HUES64 (cell line): ENCODE measurements at regions not wholly inside any gene's neighbourhood (a gene's known extent, or its start where the extent isn't known, plus 50 kb on each side); places are given as distances from the start of the nearest gene placed in this dataset.

Source experiments
- H3K27ac ChIP-seq: 2 replicates; pipeline ENCODE4 v1.7.0; 2013; ENCODE audit warnings: low read depth, low read length, inconsistent platforms
- H3K27me3 ChIP-seq: 2 replicates; pipeline ENCODE4 v1.6.1; 2013; ENCODE audit warnings: mild to moderate bottlenecking, low read length; ENCODE audit not compliant: insufficient read depth
- H3K36me3 ChIP-seq: 2 replicates; pipeline ENCODE4 v1.6.1; 2013; ENCODE audit warnings: mild to moderate bottlenecking, low read length; ENCODE audit not compliant: insufficient read depth
- H3K4me1 ChIP-seq: 2 replicates; pipeline ENCODE4 v1.6.1; 2013; ENCODE audit warnings: mild to moderate bottlenecking, low read length, moderate library complexity; ENCODE audit not compliant: insufficient read depth
- H3K4me3 ChIP-seq: 2 replicates; pipeline ENCODE4 v1.5.1; 2013; ENCODE audit warnings: mild to moderate bottlenecking, low read length, moderate library complexity
- H3K9ac ChIP-seq: 2 replicates; pipeline ENCODE4 v1.6.1; 2013; ENCODE audit warnings: mild to moderate bottlenecking, low read depth, low read length
- H3K9me3 ChIP-seq: 2 replicates; pipeline ENCODE4 v1.6.1; 2013; ENCODE audit warnings: low read depth, low read length; ENCODE audit not compliant: insufficient read depth
- WGBS: fragments of 150-250, 120-280 bp; methylation state at CpG from one replicate; pipeline ENCODE4 v1.1.7; 2013; ENCODE audit warnings: missing lambda C conversion rate; 5-methylcytosine and 5-hydroxymethylcytosine counted together

DNA sequence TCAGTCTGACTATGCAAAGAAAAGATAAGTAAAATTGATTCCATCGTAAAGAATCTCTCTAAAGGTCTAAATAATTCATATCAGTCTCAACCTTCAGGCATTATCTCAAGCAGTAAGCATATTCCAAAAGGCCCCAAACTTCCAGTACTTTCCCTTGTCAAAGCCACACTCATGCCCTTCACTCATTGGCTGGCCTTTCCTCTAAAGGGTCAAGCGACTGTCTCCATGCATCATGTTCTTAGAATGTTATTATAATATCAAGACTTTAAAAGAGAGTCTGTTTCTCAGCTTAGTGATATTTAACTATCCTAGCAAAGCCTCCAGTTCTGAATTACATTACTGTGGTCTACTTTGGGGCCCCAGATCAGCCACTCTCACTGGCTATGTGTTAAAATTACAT lies 271.3 kb downstream of the MREG start:
- Histone ChIP-seq H3K9ac (no peak overlapping the region), H3K4me3 (no peak overlapping the region), H3K4me1 (peaks cover 9% of the 10 kb centered on the region), H3K27ac (no peak overlapping the region), H3K27me3 (no peaks in the 10 kb centered on the region), H3K9me3 (no peaks in the 10 kb centered on the region), H3K36me3 (no peaks in the 10 kb centered on the region)
- 92% methylated on average over 1 of the region's 2 CpGs for WGBS

DNA sequence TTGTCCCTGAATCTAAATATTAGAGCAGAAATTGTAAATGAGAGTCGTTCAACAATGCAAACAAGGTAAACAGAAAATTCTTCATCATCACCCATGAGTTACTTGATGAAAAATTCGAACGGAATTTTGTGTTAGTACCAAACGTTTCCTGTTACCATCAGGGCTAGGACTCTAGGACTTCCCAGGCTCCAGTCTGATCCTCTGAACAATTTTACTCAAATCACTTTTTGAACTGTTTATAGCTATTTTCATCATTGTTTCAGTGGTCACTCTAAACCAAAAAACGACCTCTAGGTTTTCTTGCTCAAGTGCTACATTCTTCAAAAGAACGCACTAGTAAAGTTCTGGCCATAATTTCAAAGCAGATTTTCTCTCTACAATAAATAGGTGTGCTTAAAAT lies 273.3 kb downstream of the MREG start:
- WGBS: 94% methylated on average over 6 of the region's 6 CpGs
- Histone ChIP-seq H3K27ac (no peak overlapping the region), H3K4me1 (peaks cover 9% of the 10 kb centered on the region), H3K36me3 (no peaks in the 10 kb centered on the region), H3K9me3 (no peaks in the 10 kb centered on the region), H3K9ac (no peak overlapping the region), H3K27me3 (no peaks in the 10 kb centered on the region), H3K4me3 (no peak overlapping the region)

DNA sequence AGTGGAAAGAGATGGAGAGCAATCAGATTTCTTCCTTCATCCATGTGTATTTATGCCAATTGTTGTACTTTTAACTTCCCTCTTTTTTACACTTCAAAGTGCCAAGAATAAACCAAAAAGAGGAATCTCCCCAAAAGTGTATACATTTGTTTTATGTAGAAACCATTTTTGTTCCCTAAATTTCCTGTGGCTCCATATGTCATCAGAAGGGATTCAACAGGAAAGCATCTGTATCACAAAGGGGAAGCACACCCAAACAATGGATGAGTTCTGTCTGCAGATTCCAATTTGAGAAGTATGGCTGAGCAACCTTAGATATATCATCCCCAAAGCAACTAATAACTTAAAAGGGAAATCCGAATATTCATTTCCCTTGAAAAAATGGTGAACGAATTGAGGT lies 275.0 kb downstream of the MREG start:
- H3K9ac ChIP-seq: no peak overlapping the region
- no peaks in the 10 kb centered on the region for H3K27me3 ChIP-seq
- H3K4me1 ChIP-seq: peaks cover 9% of the 10 kb centered on the region
- WGBS: 97% methylated on average over 2 of the region's 2 CpGs
- no peak overlapping the region for H3K4me3 ChIP-seq
- no peaks in the 10 kb centered on the region for H3K36me3 ChIP-seq
- H3K9me3 ChIP-seq: no peaks in the 10 kb centered on the region
- no peak overlapping the region for H3K27ac ChIP-seq

DNA sequence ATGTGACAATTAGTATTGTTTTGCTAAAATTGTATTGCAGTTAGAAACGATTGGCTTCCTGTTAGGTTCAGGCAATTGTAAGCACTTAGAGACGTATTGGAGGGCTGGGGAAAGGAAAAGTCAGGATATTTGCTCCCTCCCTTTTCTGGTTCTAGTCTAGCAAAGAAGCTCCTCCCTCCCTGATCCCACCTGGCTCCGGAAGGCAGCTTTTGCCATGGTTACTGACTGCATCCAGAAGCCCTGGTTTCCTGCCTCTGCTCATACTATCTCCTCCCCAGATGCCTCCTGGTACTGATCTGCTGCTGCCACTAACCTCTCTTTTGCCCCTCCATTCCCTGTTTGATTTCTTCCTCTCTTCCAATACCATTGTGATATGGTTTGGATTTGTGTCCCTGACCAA lies 275.9 kb downstream of the MREG start:
- Histone ChIP-seq H3K4me3 (no peak overlapping the region), H3K27me3 (no peaks in the 10 kb centered on the region), H3K4me1 (peaks cover 9% of the 10 kb centered on the region), H3K9ac (no peak overlapping the region), H3K36me3 (no peaks in the 10 kb centered on the region), H3K9me3 (no peaks in the 10 kb centered on the region), H3K27ac (no peak overlapping the region)
- WGBS: 43% methylated on average over 3 of the region's 3 CpGs

DNA sequence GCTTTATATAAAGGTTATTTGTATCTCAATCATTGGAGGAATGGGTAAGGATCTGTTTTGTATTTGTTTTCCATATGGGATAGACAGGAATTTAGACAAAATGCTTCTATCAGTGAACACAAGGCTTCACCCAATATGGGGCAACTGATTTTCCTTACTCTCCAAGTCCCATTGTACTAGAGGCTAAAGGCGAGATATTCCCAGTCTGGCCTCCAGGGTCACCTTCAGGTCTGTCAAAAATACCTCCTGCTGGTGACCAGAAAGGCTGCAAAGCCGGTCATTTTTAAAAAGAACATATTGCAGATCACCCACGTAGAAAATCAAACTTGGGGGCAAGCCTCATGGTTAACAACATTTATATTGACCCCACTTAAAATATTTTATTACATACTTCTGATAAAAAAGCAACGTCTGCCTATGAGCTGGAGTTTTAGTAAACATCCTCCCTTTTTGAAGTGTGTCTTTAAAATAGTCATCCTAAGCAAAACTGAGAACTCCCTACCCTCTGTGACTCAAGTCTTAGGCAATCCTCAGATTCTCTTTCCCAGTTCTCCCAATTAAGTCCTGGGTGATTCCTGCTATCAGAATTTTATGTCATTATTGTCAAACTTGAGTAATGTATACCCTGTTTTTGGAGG lies 276.6 kb downstream of the MREG start:
- H3K27ac ChIP-seq: no peak overlapping the region
- H3K4me1 ChIP-seq: peaks cover 9% of the 10 kb centered on the region
- no peaks in the 10 kb centered on the region for H3K27me3 ChIP-seq
- H3K9me3 ChIP-seq: no peaks in the 10 kb centered on the region
- H3K36me3 ChIP-seq: no peaks in the 10 kb centered on the region
- 81% methylated on average over 4 of the region's 4 CpGs for WGBS
- no peak overlapping the region for H3K9ac ChIP-seq
- no peak overlapping the region for H3K4me3 ChIP-seq

DNA sequence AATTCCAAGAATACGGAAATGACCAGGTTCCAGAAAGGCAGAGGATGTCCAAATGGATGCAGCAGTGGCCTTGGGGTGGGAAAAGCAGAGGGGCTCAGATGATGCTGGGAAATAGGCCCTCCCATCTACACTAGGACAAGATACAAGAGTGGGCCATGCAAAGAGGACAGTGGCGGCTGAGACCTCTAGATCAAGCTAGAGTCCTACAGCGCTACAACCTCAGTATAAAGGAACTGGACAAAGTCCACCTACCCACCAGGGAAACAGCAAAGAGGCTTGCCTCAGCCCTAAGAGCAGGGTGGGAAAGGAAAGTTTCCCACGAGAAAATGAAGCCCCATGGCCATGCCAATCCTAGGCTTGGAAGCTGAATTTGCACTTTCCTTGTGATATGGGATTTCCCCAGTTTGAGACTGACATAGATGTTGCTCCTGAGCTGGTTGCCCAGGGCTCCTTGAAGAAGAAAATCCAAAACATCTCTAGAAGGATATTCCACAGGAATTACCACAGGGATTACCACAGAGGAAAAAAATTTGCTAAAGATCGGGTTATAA lies 282.2 kb downstream of the MREG start:
- WGBS: 92% methylated on average over 4 of the region's 5 CpGs
- no peaks in the 10 kb centered on the region for H3K36me3 ChIP-seq
- H3K4me3 ChIP-seq: no peak overlapping the region
- no peaks in the 10 kb centered on the region for H3K4me1 ChIP-seq
- H3K9me3 ChIP-seq: no peaks in the 10 kb centered on the region
- H3K27ac ChIP-seq: no peak overlapping the region
- no peaks in the 10 kb centered on the region for H3K27me3 ChIP-seq
- H3K9ac ChIP-seq: no peak overlapping the region

DNA sequence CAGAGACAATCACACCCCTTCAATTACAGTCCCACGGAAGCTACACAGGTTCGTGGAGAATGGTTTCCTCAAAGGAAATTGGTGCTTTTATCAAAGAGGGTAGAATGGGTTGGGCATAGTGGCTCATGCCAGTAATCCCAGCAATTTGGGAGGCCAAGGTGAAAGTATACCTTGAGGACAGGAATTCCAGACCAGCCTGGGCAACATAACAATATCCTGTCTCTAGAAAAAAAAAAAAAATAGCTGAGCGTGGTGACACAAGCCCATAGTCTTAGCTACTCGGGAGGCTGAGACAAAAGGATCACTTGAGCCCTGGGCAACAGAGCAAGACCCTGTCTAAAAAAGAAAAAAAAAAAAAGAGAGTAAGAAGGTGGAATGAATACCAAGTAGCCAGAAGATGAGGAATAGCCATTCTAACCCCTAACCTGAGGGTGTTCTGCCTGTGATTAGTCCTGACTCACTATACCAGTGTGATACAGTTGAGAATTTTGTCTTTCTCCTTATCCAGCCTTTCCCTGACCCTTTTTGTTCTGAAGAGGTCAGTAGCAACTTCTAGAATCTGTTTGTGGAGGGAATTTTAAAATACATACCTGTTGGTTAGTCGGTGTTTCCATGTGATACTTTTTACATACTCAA lies 283.2 kb downstream of the MREG start:
- Histone ChIP-seq H3K9me3 (no peaks in the 10 kb centered on the region), H3K36me3 (no peaks in the 10 kb centered on the region), H3K9ac (no peak overlapping the region), H3K4me3 (no peak overlapping the region), H3K4me1 (no peaks in the 10 kb centered on the region), H3K27ac (no peak overlapping the region), H3K27me3 (no peaks in the 10 kb centered on the region)
- WGBS: 94% methylated on average over 4 of the region's 5 CpGs

DNA sequence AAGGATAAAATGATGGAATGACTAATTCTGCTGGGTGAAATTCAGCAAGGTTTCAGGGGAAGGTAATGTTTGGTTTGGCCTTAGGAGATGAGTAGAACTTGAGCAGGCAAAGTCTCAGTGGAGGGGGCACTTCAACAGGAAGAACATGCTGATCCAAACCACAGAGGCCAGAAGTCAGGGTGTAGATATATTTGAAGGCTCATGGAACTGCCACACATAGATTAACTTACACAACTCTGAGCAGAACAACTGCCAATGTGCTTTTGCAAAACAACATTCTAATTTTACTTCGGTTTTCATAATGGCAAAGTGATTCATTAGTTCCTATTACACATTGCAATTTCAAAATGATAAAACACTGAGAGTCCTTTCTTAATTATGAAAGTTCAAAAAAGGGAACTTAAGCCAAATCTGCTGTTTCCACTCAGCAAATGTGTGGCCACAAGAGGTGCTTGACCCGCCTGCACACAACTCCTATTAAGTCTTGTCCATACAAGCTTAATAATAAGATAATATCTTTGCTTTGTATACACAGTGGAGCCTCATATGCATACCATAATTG lies 284.8 kb downstream of the MREG start:
- H3K4me3 ChIP-seq: no peak overlapping the region
- H3K27me3 ChIP-seq: no peaks in the 10 kb centered on the region
- no peaks in the 10 kb centered on the region for H3K4me1 ChIP-seq
- no peaks in the 10 kb centered on the region for H3K9me3 ChIP-seq
- 0% methylated on average over 1 of the region's 2 CpGs for WGBS
- no peak overlapping the region for H3K27ac ChIP-seq
- no peaks in the 10 kb centered on the region for H3K36me3 ChIP-seq
- H3K9ac ChIP-seq: no peak overlapping the region

DNA sequence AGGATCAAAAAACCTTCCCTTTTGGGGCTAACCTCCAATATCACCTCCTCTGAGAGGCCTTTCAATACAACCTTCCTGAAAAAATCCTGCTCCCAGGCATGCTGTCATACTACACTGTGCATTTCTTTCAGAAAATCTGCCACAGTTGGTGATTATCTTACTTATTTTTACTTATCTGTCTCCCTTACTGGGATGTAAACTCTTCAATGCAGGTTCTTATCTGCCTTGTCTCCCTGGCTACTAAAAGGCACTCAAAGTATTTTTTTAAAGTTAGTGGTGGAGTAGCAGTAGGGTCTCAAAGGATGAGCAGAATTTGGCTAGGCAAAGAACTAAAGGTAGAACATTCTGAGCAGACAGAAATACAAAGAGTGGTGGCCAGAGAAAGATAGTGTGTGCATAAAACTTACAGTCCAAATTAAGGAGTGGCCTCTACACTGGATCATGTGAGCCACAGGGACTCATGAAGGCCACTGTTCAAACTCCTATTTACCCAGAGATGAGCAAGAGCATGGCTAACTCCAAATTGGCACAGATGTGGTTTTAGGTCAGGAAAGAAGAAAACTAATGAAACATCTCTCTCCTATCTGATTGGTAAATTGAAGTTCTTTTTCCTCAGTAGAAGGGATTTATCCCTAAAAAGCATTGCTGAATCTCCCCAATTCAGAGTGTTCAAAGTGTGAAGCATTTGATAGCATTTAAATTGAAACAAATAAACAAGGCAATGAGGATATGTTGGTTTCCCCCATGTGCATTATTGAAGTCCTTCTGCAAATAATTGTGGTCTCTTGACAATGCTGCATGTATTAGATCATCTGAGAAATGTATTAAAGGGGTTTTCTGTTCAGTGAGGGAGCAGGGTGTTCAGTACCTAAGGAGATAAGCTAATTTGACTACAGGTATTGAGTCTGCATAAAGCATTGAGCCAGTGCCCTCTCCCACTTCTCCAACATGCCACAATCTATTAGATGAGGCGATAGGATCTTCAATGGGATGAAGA lies 285.5 kb downstream of the MREG start:
- Histone ChIP-seq H3K4me1 (no peaks in the 10 kb centered on the region), H3K27me3 (no peaks in the 10 kb centered on the region), H3K27ac (no peak overlapping the region), H3K36me3 (no peaks in the 10 kb centered on the region), H3K9ac (no peak overlapping the region), H3K4me3 (no peak overlapping the region), H3K9me3 (no peaks in the 10 kb centered on the region)
- 93% methylated on average over 1 of the region's 1 CpG for WGBS

DNA sequence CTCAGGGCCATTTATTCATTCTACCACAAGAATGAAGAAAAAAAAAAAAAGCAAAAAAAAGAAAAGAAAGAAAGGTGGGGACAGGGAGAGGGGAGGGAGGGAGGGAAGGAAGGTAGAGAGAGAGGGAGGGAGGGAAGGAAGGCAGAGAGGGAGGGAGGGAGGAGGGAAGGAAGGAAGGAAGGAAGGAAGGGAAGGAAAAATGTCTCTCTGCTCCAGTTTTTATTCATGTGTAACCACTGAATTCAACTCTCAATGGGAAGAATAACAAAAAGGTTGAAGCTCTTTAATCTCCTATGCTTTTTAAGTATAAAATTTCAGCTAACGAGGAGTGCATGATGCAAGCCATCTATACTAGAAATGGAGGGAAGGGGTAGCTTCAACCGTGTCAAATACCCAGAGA lies 287.3 kb downstream of the MREG start:
- Histone ChIP-seq H3K4me1 (no peaks in the 10 kb centered on the region), H3K36me3 (no peaks in the 10 kb centered on the region)
- WGBS: 100% methylated on average over 2 of the region's 2 CpGs

DNA sequence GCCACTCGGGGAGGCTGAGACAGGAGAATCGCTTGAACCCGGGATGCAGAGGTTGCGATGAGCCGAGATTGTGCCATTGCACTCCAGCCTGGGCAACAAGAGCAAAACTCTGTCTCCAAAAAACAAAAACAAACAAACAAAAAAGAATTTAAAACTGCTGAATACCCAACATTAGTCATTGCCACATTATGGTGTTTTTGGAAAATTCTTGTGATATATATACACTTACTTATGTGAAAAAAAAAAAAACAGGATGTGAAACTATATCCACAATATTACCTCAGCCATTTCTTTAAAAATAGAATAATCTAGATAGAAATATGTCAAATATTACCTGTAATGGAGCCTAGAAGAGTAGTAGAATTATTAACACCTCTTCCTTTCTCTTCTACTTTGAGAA lies 288.3 kb upstream of the FN1 start:
- no peaks in the 10 kb centered on the region for H3K9me3 ChIP-seq
- H3K36me3 ChIP-seq: no peaks in the 10 kb centered on the region
- WGBS: 94% methylated on average over 5 of the region's 5 CpGs
- no peaks in the 10 kb centered on the region for H3K4me1 ChIP-seq
- H3K27me3 ChIP-seq: no peaks in the 10 kb centered on the region
- no peak overlapping the region for H3K27ac ChIP-seq
- no peak overlapping the region for H3K9ac ChIP-seq
- no peak overlapping the region for H3K4me3 ChIP-seq

More for the DNA sequence above, 287.3 kb downstream of the MREG start:
- Histone ChIP-seq H3K9me3 (no peaks in the 10 kb centered on the region), H3K27ac (no peak overlapping the region), H3K9ac (no peak overlapping the region), H3K27me3 (no peaks in the 10 kb centered on the region), H3K4me3 (no peak overlapping the region)
